ENCODE measurements at regions not wholly inside any gene's neighbourhood (a gene's known extent, or its start where the extent isn't known, plus 50 kb on each side); places are given as distances from the start of the nearest gene placed in this dataset.

- no peak for DNase-seq (ENCODE audit: low read depth, low spot score)
Measured at GRCh38 chr1:60129911-60130310, 56.3 kb upstream of the C1orf87 start.

GRCh38 chr1:60126723-60127122 lies 53.2 kb upstream of the C1orf87 start:
- no peak for DNase-seq (ENCODE audit: low read depth, low spot score)
- no peak overlapping the region for H3K4me3 ChIP-seq (ENCODE audit: low read length)

More at GRCh38 chr1:60129911-60130310, 56.3 kb upstream of the C1orf87 start:
- H3K4me3 ChIP-seq (ENCODE audit: low read length), result no peak overlapping the region
